ENCODE measurements at regions not wholly inside any gene's neighbourhood (a gene's known extent, or its start where the extent isn't known, plus 50 kb on each side); places are given as distances from the start of the nearest gene placed in this dataset.

- ATAC-seq (ENCODE audit: low read depth) (no peak), DNase-seq (no peak)
- H3K9me3 ChIP-seq (ENCODE audit: control extremely low read depth in 1 of 3, control insufficient read depth in 2 of 3, insufficient read depth in 1 of 3, low read length in 2 of 3): no peaks in the 10 kb centered on the region
- H3K4me1 ChIP-seq (ENCODE audit: control insufficient read depth in 2 of 2, insufficient read depth in 2 of 2, low read length in 2 of 2): no peaks in the 10 kb centered on the region
- H4K20me1 ChIP-seq (ENCODE audit: control insufficient read depth, insufficient read depth, low read length, poor library complexity, severe bottlenecking): no peaks in the 10 kb centered on the region
- CTCF ChIA-PET: no interaction called here
- POLR2A ChIA-PET: no interaction called here
- Mint-ChIP-seq H3K9me3 (ENCODE audit: insufficient read depth) (no peaks in the 10 kb centered on the region), H3K4me1 (peaks cover 3% of the 10 kb centered on the region), H3K4me3 (no peak overlapping the region), H3K27ac (no peak overlapping the region), H3K27me3 (peaks cover 11% of the 10 kb centered on the region)
- TF ChIP-seq CTCF (IDR thresholded peaks at IDR 0.05) (no peak), EZH2 (IDR thresholded peaks at IDR 0.05; ENCODE audit: borderline replicate concordance, insufficient read depth, low read depth, low read length, poor library complexity, severe bottlenecking) (no peak)
- no peak overlapping the region for H3K4me3 ChIP-seq (ENCODE audit: control extremely low read depth in 1 of 5, extremely low read depth in 1 of 5, insufficient read depth in 1 of 5, low read depth in 2 of 5, low read length in 4 of 5)
- WGBS (ENCODE audit: insufficient coverage): no CpG with 5 or more reads among the region's 1 CpG
- H2AFZ ChIP-seq (ENCODE audit: insufficient read depth, low read depth, low read length, poor library complexity, severe bottlenecking): no peak overlapping the region
- H3K4me2 ChIP-seq (replicated peaks; ENCODE audit: low read depth, low read length, poor library complexity, severe bottlenecking): no peak overlapping the region
- H3K27ac ChIP-seq (ENCODE audit: low read length in 2 of 2): no peak overlapping the region
- no peak overlapping the region for H3K9ac ChIP-seq (ENCODE audit: low read length)
- H3K27me3 ChIP-seq (replicated peaks in 1 of 4; ENCODE audit: control extremely low read depth in 1 of 4, control insufficient read depth in 3 of 4, insufficient read depth in 4 of 4, low read length in 3 of 4): no peaks in the 10 kb centered on the region
- no peaks in the 10 kb centered on the region for H3K79me2 ChIP-seq (ENCODE audit: control insufficient read depth, insufficient read depth, low read length)
- intact Hi-C loops (cut with micrococcal nuclease): no loop called here
- no peaks in the 10 kb centered on the region for H3K36me3 ChIP-seq (replicated peaks in 1 of 2; ENCODE audit: control extremely low read depth in 1 of 2, control insufficient read depth in 1 of 2, extremely low read depth in 1 of 2, insufficient read depth in 2 of 2, low read length in 1 of 2)
Measured at GRCh38 chr7:12741951-12742575, 54.6 kb downstream of the ARL4A start.

- Histone ChIP-seq H3K4me3 (ENCODE audit: control extremely low read depth in 1 of 5, extremely low read depth in 1 of 5, insufficient read depth in 1 of 5, low read depth in 2 of 5, low read length in 4 of 5) (no peak overlapping the region), H3K9me3 (ENCODE audit: control extremely low read depth in 1 of 3, control insufficient read depth in 2 of 3, insufficient read depth in 1 of 3, low read length in 2 of 3) (no peaks in the 10 kb centered on the region), H3K27ac (ENCODE audit: low read length in 2 of 2) (no peak overlapping the region), H3K9ac (ENCODE audit: low read length) (no peak overlapping the region), H2AFZ (ENCODE audit: insufficient read depth, low read depth, low read length, poor library complexity, severe bottlenecking) (no peak overlapping the region), H3K79me2 (ENCODE audit: control insufficient read depth, insufficient read depth, low read length) (no peaks in the 10 kb centered on the region), H4K20me1 (ENCODE audit: control insufficient read depth, insufficient read depth, low read length, poor library complexity, severe bottlenecking) (no peaks in the 10 kb centered on the region), H3K36me3 (replicated peaks in 1 of 2; ENCODE audit: control extremely low read depth in 1 of 2, control insufficient read depth in 1 of 2, extremely low read depth in 1 of 2, insufficient read depth in 2 of 2, low read length in 1 of 2) (no peaks in the 10 kb centered on the region), H3K4me1 (ENCODE audit: control insufficient read depth in 2 of 2, insufficient read depth in 2 of 2, low read length in 2 of 2) (no peaks in the 10 kb centered on the region), H3K4me2 (replicated peaks; ENCODE audit: low read depth, low read length, poor library complexity, severe bottlenecking) (no peak overlapping the region), H3K27me3 (replicated peaks in 1 of 4; ENCODE audit: control extremely low read depth in 1 of 4, control insufficient read depth in 3 of 4, insufficient read depth in 4 of 4, low read length in 3 of 4) (no peaks in the 10 kb centered on the region)
- Mint-ChIP-seq H3K4me1 (peaks cover 3% of the 10 kb centered on the region), H3K9me3 (ENCODE audit: insufficient read depth) (no peaks in the 10 kb centered on the region), H3K27me3 (peaks cover under 1% of the 10 kb centered on the region), H3K27ac (no peak overlapping the region), H3K4me3 (no peak overlapping the region)
- no peak for ATAC-seq (ENCODE audit: low read depth)
- ChIA-PET CTCF (no interaction called here), POLR2A (no interaction called here)
- no CpG with 5 or more reads among the region's 1 CpG for WGBS (ENCODE audit: insufficient coverage)
- no peak for DNase-seq
- TF ChIP-seq EZH2 (IDR thresholded peaks at IDR 0.05; ENCODE audit: borderline replicate concordance, insufficient read depth, low read depth, low read length, poor library complexity, severe bottlenecking): no peak
- no peak for TF ChIP-seq CTCF (IDR thresholded peaks at IDR 0.05)
- intact Hi-C loops (cut with micrococcal nuclease): no loop called here
Measured at GRCh38 chr7:12746211-12746610, 58.8 kb downstream of the ARL4A start.
